ENCODE measurements at regions not wholly inside any gene's neighbourhood (a gene's known extent, or its start where the extent isn't known, plus 50 kb on each side); places are given as distances from the start of the nearest gene placed in this dataset.

DNA sequence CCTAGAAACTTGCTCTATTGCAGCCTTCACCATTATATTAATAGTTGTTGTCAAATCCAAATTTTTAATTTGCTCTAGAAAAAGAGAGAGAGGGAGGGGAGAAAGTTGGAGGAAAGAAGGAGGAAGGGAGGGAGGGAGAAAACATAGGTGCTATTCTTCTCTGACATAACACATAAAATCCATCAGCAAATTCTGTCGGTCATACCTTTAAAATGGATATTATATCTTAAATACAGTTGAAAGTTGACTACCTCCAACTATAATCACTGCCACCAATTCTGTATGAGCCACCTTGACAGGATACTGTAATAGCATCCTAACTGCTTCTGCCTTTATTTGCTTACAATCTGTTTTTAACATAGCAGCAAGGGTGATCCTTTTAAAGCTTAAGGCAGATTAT lies 314.7 kb upstream of the ALCAM start:
- POLR2A ChIA-PET (ENCODE audit: partially characterized antibody) = no interaction called here
- no peaks in the 10 kb centered on the region for H3K36me3 ChIP-seq (ENCODE audit: insufficient read depth, low read length)
- H3K4me3 ChIP-seq (ENCODE audit: low read length in 2 of 2) = no peak overlapping the region
- H3K27ac ChIP-seq (ENCODE audit: low read depth, low read length) = no peak overlapping the region
- no peak for DNase-seq
- CTCF ChIA-PET (ENCODE audit: partially characterized antibody) = no interaction called here
- no peaks in the 10 kb centered on the region for H3K4me1 ChIP-seq (ENCODE audit: insufficient read depth, low read length)
- Mint-ChIP-seq H3K4me3 (no peak overlapping the region), H3K36me3 (no peaks in the 10 kb centered on the region), H3K27me3 (no peaks in the 10 kb centered on the region), H3K9me3 (peaks cover 0 to 4% (median 0%) of the 10 kb centered on the region in 8 donors), H3K4me1 (no peaks in the 10 kb centered on the region), H3K27ac (no peak overlapping the region)
- intact Hi-C loops (cut with micrococcal nuclease) = no loop called here
- H3K9me3 ChIP-seq (ENCODE audit: control insufficient read depth in 1 of 2, low read length in 2 of 2) = no peaks in the 10 kb centered on the region
- H3K27me3 ChIP-seq (ENCODE audit: insufficient read depth, low read length) = no peaks in the 10 kb centered on the region

DNA sequence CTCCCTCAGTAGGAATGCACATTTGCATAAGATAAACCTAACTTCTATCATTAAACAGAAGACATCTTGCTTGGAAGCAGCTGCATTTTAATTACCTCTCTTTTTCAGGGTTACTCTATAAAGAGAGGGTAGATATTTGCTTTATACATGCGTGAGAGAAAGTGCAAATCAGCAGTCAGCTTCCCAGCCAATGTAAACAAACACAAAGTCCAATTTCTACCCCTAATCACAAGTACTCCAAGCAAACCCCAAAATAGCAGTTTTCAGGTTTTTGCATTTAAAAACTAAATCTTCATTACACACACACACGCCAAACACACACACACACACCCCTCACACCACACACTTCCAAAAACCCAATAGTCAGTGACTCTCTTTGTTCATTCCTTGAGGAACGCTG lies 303.9 kb upstream of the ALCAM start:
- no peak for DNase-seq
- no peaks in the 10 kb centered on the region for H3K36me3 Mint-ChIP-seq
- peaks cover 0 to 2% (median 0%) of the 10 kb centered on the region in 8 donors for H3K9me3 Mint-ChIP-seq
- H3K9me3 ChIP-seq (ENCODE audit: control insufficient read depth in 1 of 2, low read length in 2 of 2) = no peaks in the 10 kb centered on the region
- H3K27me3 ChIP-seq (ENCODE audit: insufficient read depth, low read length) = no peaks in the 10 kb centered on the region
- H3K4me1 ChIP-seq (ENCODE audit: insufficient read depth, low read length) = no peaks in the 10 kb centered on the region
- ChIA-PET CTCF (ENCODE audit: partially characterized antibody) (no interaction called here), POLR2A (ENCODE audit: partially characterized antibody) (no interaction called here)
- no peak overlapping the region for H3K4me3 Mint-ChIP-seq
- H3K36me3 ChIP-seq (ENCODE audit: insufficient read depth, low read length) = no peaks in the 10 kb centered on the region
- H3K27ac Mint-ChIP-seq = no peak overlapping the region
- peaks cover under 1 to 2% of the 10 kb centered on the region in 2 donors for H3K27me3 Mint-ChIP-seq
- intact Hi-C loops (cut with micrococcal nuclease) = no loop called here
- no peak overlapping the region for H3K4me3 ChIP-seq (ENCODE audit: low read length in 2 of 2)
- peaks cover 0 to 2% (median 0%) of the 10 kb centered on the region in 4 donors for H3K4me1 Mint-ChIP-seq
- H3K27ac ChIP-seq (ENCODE audit: low read depth, low read length) = no peak overlapping the region

DNA sequence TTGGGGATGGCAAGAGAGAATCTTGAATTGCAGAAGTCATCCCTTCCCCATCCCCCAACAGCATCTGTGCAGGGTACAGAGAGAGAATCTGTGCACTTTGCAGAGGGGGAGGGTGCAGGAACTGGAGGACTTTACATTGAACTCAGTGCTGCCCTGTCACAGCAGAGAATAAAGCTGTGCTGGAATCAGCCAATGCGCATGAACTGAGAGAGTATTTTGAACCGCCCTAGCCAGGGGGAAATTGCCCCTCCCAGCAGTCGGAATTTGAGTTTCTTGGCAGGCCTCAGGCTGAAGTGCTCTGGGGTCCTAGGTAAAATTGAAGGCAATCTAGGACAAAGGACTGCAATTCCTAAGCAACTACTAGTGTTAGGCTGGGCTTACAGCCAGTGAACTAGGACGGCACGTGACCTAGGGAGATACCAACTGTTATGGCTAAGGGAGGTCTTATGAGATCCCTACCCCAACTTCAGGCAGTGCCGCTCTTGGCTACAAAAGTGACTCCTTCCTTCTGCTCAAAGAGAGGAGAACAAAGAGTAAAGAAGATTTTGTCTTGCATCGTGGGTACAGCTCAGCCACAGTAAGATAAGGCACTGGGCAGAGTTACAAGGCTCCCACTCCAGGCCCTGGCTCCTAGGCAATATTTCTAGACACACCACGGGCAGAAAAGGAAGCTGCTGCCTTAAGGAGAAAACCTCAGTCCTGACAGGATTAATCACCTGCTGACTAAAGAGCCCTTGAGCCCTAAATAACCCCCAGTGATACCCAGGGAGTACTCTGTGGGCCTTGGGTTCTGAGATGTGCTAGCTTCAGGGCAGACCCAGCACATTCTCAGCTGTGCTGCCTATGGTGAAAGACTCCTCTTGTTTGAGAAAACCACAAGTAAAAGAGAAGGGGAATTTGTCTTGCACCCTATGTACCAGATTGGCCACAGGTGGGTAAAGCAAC lies 300.5 kb upstream of the ALCAM start:
- ChIA-PET POLR2A (ENCODE audit: partially characterized antibody) (no interaction called here), CTCF (ENCODE audit: partially characterized antibody) (no interaction called here)
- peaks cover 0 to 2% of the 10 kb centered on the region in 2 donors for H3K27me3 Mint-ChIP-seq
- no peaks in the 10 kb centered on the region for H3K27me3 ChIP-seq (ENCODE audit: insufficient read depth, low read length)
- H3K9me3 Mint-ChIP-seq = peaks cover 0 to 3% (median 0%) of the 10 kb centered on the region in 8 donors
- H3K4me3 ChIP-seq (ENCODE audit: low read length in 2 of 2) = no peak overlapping the region
- DNase-seq = no peak
- H3K36me3 ChIP-seq (ENCODE audit: insufficient read depth, low read length) = no peaks in the 10 kb centered on the region
- intact Hi-C loops (cut with micrococcal nuclease) = no loop called here
- H3K27ac ChIP-seq (ENCODE audit: low read depth, low read length) = no peak overlapping the region
- H3K4me1 ChIP-seq (ENCODE audit: insufficient read depth, low read length) = no peaks in the 10 kb centered on the region
- no peaks in the 10 kb centered on the region for H3K36me3 Mint-ChIP-seq
- H3K4me3 Mint-ChIP-seq = no peak overlapping the region
- H3K9me3 ChIP-seq (ENCODE audit: control insufficient read depth in 1 of 2, low read length in 2 of 2) = no peaks in the 10 kb centered on the region
- H3K4me1 Mint-ChIP-seq = no peaks in the 10 kb centered on the region
- no peak overlapping the region for H3K27ac Mint-ChIP-seq

DNA sequence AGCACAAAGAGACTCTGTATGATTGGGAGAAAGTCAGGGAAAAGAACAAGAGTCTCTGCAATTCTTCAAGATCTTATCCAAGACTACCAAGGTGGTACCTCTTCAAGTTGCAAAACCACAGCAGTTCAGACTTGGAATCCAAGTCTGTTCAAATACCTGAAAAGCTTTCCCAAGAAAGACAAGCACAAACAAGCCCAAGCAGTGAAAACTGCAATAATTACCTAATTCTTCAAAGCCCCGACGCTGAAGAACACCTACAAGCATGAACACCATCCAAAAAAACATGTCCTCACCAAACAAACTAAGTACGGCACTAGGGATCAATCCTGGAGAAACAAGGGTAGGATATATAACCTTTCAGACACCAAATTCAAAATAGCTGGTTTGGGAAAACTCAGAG lies 299.3 kb upstream of the ALCAM start:
- intact Hi-C loops (cut with micrococcal nuclease) = no loop called here
- DNase-seq = no peak
- ChIA-PET CTCF (ENCODE audit: partially characterized antibody) (no interaction called here), POLR2A (ENCODE audit: partially characterized antibody) (no interaction called here)
- H3K27me3 Mint-ChIP-seq = peaks cover 0 to 2% of the 10 kb centered on the region in 2 donors
- Histone ChIP-seq H3K27me3 (ENCODE audit: insufficient read depth, low read length) (no peaks in the 10 kb centered on the region), H3K9me3 (ENCODE audit: control insufficient read depth in 1 of 2, low read length in 2 of 2) (no peaks in the 10 kb centered on the region), H3K27ac (ENCODE audit: low read depth, low read length) (no peak overlapping the region), H3K4me3 (ENCODE audit: low read length in 2 of 2) (no peak overlapping the region), H3K4me1 (ENCODE audit: insufficient read depth, low read length) (no peaks in the 10 kb centered on the region), H3K36me3 (ENCODE audit: insufficient read depth, low read length) (no peaks in the 10 kb centered on the region)
- peaks cover 0 to 3% (median 0%) of the 10 kb centered on the region in 8 donors for H3K9me3 Mint-ChIP-seq
- H3K4me3 Mint-ChIP-seq = no peak overlapping the region
- no peaks in the 10 kb centered on the region for H3K36me3 Mint-ChIP-seq
- H3K27ac Mint-ChIP-seq = no peak overlapping the region
- no peaks in the 10 kb centered on the region for H3K4me1 Mint-ChIP-seq

DNA sequence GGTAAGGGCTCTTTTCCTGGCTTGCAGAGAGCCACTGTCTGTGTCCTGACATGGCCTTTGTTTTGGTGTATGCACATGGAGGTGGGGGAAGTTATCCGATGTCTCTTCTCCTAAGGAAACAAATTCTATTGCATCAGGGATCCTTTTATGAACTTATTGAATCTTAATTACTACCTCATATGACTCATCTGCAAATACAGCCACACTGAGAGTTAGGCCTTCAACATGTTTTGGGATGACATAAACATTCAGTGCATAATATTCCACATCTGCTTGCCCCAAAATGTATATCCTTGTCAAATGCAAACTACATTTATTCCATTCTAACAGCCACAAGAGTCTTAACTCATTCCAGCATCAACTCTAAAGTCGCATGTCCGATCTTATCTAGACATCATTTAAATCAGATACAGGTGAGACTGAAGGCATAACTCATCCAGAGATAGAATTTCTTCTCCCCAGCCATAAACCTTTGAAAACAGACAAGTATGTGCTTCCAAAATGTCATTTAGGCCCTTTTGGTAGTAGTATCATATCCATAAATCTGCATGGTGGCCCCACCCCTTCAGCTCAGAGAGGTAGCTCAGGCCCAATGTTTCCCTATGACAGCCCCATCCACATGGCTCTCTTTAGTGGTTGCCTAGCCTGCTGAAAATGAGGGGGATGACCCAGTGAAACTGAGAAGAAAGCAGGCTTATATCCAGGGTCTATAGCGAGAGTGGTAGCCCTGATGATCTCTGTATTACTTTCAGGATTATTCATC lies 289.5 kb upstream of the ALCAM start:
- CTCF ChIA-PET (ENCODE audit: partially characterized antibody) = no interaction called here
- POLR2A ChIA-PET (ENCODE audit: partially characterized antibody) = no interaction called here
- H3K27me3 Mint-ChIP-seq = peaks cover 0 to 1% of the 10 kb centered on the region in 2 donors
- H3K4me1 Mint-ChIP-seq = no peaks in the 10 kb centered on the region
- no peak overlapping the region for H3K27ac Mint-ChIP-seq
- H3K4me1 ChIP-seq (ENCODE audit: insufficient read depth, low read length) = no peaks in the 10 kb centered on the region
- peaks cover 0 to 2% (median 0%) of the 10 kb centered on the region in 8 donors for H3K9me3 Mint-ChIP-seq
- H3K9me3 ChIP-seq (ENCODE audit: control insufficient read depth in 1 of 2, low read length in 2 of 2) = no peaks in the 10 kb centered on the region
- H3K36me3 Mint-ChIP-seq = no peaks in the 10 kb centered on the region
- H3K4me3 ChIP-seq (ENCODE audit: low read length in 2 of 2) = no peak overlapping the region
- H3K27me3 ChIP-seq (ENCODE audit: insufficient read depth, low read length) = no peaks in the 10 kb centered on the region
- no peak overlapping the region for H3K27ac ChIP-seq (ENCODE audit: low read depth, low read length)
- no peak overlapping the region for H3K4me3 Mint-ChIP-seq
- no peak for DNase-seq
- H3K36me3 ChIP-seq (ENCODE audit: insufficient read depth, low read length) = no peaks in the 10 kb centered on the region
- intact Hi-C loops (cut with micrococcal nuclease) = no loop called here

DNA sequence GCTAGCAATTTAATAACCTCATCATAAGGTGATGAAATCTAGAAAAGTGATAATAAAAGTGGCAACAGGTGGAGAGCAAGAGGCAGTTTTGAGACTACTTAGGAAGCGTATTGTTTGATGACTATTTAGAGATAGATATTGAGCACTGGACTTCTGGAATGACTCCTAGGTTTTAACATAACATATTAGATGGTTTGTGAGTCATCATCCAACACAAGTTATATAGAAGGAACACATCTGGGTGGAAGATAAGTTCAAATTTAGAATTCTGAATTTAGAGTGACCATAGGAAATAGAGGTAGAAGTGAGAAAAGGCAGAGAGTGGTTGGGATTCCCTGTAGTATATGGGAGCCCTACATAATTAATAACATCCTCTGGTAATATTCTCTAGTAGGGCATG lies 282.8 kb upstream of the ALCAM start:
- POLR2A ChIA-PET (ENCODE audit: partially characterized antibody) = no interaction called here
- no peaks in the 10 kb centered on the region for H3K4me1 Mint-ChIP-seq
- H3K9me3 Mint-ChIP-seq = peaks cover 0 to 2% (median 0%) of the 10 kb centered on the region in 8 donors
- H3K4me3 Mint-ChIP-seq = no peak overlapping the region
- no peak overlapping the region for H3K27ac Mint-ChIP-seq
- Histone ChIP-seq H3K27me3 (ENCODE audit: insufficient read depth, low read length) (no peaks in the 10 kb centered on the region), H3K4me3 (ENCODE audit: low read length in 2 of 2) (no peak overlapping the region), H3K4me1 (ENCODE audit: insufficient read depth, low read length) (no peaks in the 10 kb centered on the region), H3K36me3 (ENCODE audit: insufficient read depth, low read length) (no peaks in the 10 kb centered on the region), H3K27ac (ENCODE audit: low read depth, low read length) (no peak overlapping the region), H3K9me3 (ENCODE audit: control insufficient read depth in 1 of 2, low read length in 2 of 2) (no peaks in the 10 kb centered on the region)
- H3K36me3 Mint-ChIP-seq = no peaks in the 10 kb centered on the region
- DNase-seq = no peak
- no peaks in the 10 kb centered on the region for H3K27me3 Mint-ChIP-seq
- CTCF ChIA-PET (ENCODE audit: partially characterized antibody) = no interaction called here
- intact Hi-C loops (cut with micrococcal nuclease) = no loop called here

DNA sequence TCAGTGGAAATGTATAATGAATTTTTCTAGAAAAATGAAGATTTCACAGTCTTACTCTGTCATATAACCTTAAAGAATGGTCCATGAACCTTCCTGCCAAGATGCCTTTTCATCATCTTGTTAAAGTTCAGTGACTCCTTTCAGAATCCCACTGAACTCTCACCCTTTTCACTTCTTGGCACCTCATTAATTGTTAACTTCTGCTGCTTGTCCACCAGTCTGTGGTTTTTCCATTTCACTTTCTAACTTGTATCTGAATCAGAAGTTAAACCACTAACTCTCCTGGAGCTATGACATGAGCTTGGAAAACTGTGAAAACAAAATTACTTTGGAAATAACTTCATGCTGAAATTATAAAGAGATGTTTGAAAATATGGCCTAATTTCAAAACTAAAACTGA lies 281.2 kb upstream of the ALCAM start:
- no peak for DNase-seq
- H3K36me3 Mint-ChIP-seq = no peaks in the 10 kb centered on the region
- Histone ChIP-seq H3K27ac (ENCODE audit: low read depth, low read length) (no peak overlapping the region), H3K27me3 (ENCODE audit: insufficient read depth, low read length) (no peaks in the 10 kb centered on the region), H3K4me1 (ENCODE audit: insufficient read depth, low read length) (no peaks in the 10 kb centered on the region), H3K4me3 (ENCODE audit: low read length in 2 of 2) (no peak overlapping the region), H3K9me3 (ENCODE audit: control insufficient read depth in 1 of 2, low read length in 2 of 2) (no peaks in the 10 kb centered on the region), H3K36me3 (ENCODE audit: insufficient read depth, low read length) (no peaks in the 10 kb centered on the region)
- ChIA-PET POLR2A (ENCODE audit: partially characterized antibody) (no interaction called here), CTCF (ENCODE audit: partially characterized antibody) (no interaction called here)
- no peak overlapping the region for H3K4me3 Mint-ChIP-seq
- H3K27me3 Mint-ChIP-seq = no peaks in the 10 kb centered on the region
- H3K4me1 Mint-ChIP-seq = no peaks in the 10 kb centered on the region
- intact Hi-C loops (cut with micrococcal nuclease) = no loop called here
- H3K27ac Mint-ChIP-seq = no peak overlapping the region
- peaks cover 0 to 2% (median 0%) of the 10 kb centered on the region in 8 donors for H3K9me3 Mint-ChIP-seq
